Smooth muscle cell (in vitro differentiated cells): ENCODE measurements at regions not wholly inside any gene's neighbourhood (a gene's known extent, or its start where the extent isn't known, plus 50 kb on each side); places are given as distances from the start of the nearest gene placed in this dataset.
"Not testable (repeated sequence)": the region's sequence is repeated elsewhere in the genome, so short reads cannot be mapped to it uniquely, and the experiment has no call there.

Experiments used
- DNase-seq: peaks from one replicate; lab custom pipeline; 2025; ENCODE audit not compliant: unreplicated experiment; lab: John Stamatoyannopoulos, UW
- H2AFZ ChIP-seq: fragments of 200-600 bp; sonication (generic); 2 replicates; pipeline ENCODE4 v1.6.0; 2016; ENCODE audit warnings: antibody characterized with exemption, low read depth, mild to moderate bottlenecking
- H3F3A ChIP-seq: fragments of 200-600 bp; sonication (generic); 2 replicates; pipeline ENCODE4 v1.6.0; 2017; ENCODE audit warnings: antibody characterized with exemption, low read depth
- H3K27ac ChIP-seq: fragments of 200-600 bp; sonication (generic); 2 replicates; pipeline ENCODE4 v1.5.1; 2016; ENCODE audit warnings: low read depth, mild to moderate bottlenecking
- H3K27me3 ChIP-seq: fragments of 200-600 bp; sonication (generic); 2 replicates; pipeline ENCODE4 v1.6.1; 2016; ENCODE audit warnings: low read depth, mild to moderate bottlenecking
- H3K36me3 ChIP-seq: fragments of 200-600 bp; sonication (generic); 2 replicates; pipeline ENCODE4 v1.5.1; 2016; ENCODE audit warnings: low read depth
- H3K4me1 ChIP-seq: fragments of 200-600 bp; sonication (generic); 2 replicates; pipeline ENCODE4 v1.5.1; 2016; ENCODE audit warnings: low read depth
- H3K4me2 ChIP-seq: fragments of 200-600 bp; sonication (generic); 2 replicates; pipeline ENCODE4 v1.6.0; 2016; ENCODE audit warnings: mild to moderate bottlenecking
- H3K4me3 ChIP-seq: fragments of 200-600 bp; sonication (generic); 2 replicates; pipeline ENCODE4 v1.5.1; 2016; ENCODE audit warnings: mild to moderate bottlenecking
- H3K79me2 ChIP-seq: fragments of 200-600 bp; sonication (generic); 2 replicates; pipeline ENCODE4 v1.6.0; 2016; ENCODE audit warnings: low read depth, mild to moderate bottlenecking
- H3K9ac ChIP-seq: fragments of 200-600 bp; sonication (generic); 2 replicates; pipeline ENCODE4 v1.6.0; 2016; ENCODE audit warnings: low read depth
- H3K9me3 ChIP-seq: fragments of 200-600 bp; sonication (generic); replicated peaks from 2 replicates; pipeline ENCODE4 v1.5.1; 2016; ENCODE audit warnings: low read depth
- H4K20me1 ChIP-seq: fragments of 200-600 bp; sonication (generic); 2 replicates; pipeline ENCODE4 v1.6.0; 2016; ENCODE audit warnings: low read depth
- WGBS: methylation state at CpG from one replicate; pipeline ENCODE4 v1.1.7; 2016; ENCODE audit warnings: low lambda C conversion rate; 5-methylcytosine and 5-hydroxymethylcytosine counted together
- TF ChIP-seq, protein P1 (sequence below): fragments of 200-600 bp; sonication (generic); IDR thresholded peaks from 2 replicates; pipeline ENCODE4 v1.5.1; 2017; ENCODE audit warnings: borderline replicate concordance, mild to moderate bottlenecking, antibody characterized with exemption; ENCODE audit not compliant: insufficient read depth, poor library complexity, severe bottlenecking

DNA sequence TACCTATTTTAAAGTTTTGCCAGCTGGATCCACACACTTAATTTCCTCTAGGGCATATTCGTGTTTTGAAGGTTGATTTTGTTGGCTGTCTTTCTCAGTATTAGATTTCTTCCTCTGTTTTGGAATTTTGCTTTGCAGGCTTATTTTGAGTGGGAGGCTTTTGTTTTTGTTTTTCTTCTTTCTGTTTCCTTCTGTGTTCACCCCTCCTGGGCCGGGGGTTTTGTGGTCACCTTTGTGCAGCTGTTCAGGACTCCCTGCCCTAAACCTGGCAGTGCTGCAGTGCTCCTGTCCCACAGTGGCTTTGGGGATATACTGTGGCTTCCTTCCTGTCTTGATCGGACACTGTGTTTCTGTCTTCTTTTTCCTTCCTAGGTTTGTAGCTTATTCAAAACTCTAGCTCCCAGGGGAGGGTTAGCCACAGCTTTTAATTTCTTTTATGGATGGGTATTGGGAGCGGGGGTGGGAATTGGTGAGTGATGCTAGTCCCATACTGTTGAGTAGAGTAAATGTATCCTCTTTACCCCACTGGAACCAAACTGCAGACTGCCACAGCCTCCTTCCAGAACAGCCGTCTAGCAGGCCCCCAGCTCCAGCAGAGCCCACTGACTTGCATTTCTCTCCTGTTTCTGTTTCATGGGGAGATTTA, 228.7 kb upstream of the FZD8 start:
- Histone ChIP-seq H3K79me2 (no peaks in the 10 kb centered on the region), H2AFZ (peak overlapping the region; percentile 77), H3K9me3 (no peaks in the 10 kb centered on the region), H3K4me1 (peaks cover 13% of the 10 kb centered on the region), H3K4me2 (no peak overlapping the region), H3F3A (peaks cover 3% of the 10 kb centered on the region), H3K9ac (no peak overlapping the region), H3K27me3 (no peaks in the 10 kb centered on the region), H3K4me3 (no peak overlapping the region), H4K20me1 (no peaks in the 10 kb centered on the region), H3K36me3 (no peaks in the 10 kb centered on the region), H3K27ac (no peak overlapping the region)
- TF ChIP-seq, protein P1, sequence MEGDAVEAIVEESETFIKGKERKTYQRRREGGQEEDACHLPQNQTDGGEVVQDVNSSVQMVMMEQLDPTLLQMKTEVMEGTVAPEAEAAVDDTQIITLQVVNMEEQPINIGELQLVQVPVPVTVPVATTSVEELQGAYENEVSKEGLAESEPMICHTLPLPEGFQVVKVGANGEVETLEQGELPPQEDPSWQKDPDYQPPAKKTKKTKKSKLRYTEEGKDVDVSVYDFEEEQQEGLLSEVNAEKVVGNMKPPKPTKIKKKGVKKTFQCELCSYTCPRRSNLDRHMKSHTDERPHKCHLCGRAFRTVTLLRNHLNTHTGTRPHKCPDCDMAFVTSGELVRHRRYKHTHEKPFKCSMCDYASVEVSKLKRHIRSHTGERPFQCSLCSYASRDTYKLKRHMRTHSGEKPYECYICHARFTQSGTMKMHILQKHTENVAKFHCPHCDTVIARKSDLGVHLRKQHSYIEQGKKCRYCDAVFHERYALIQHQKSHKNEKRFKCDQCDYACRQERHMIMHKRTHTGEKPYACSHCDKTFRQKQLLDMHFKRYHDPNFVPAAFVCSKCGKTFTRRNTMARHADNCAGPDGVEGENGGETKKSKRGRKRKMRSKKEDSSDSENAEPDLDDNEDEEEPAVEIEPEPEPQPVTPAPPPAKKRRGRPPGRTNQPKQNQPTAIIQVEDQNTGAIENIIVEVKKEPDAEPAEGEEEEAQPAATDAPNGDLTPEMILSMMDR = no peak
- no peak for DNase-seq
- 79% methylated on average over 5 of the region's 5 CpGs for WGBS

DNA sequence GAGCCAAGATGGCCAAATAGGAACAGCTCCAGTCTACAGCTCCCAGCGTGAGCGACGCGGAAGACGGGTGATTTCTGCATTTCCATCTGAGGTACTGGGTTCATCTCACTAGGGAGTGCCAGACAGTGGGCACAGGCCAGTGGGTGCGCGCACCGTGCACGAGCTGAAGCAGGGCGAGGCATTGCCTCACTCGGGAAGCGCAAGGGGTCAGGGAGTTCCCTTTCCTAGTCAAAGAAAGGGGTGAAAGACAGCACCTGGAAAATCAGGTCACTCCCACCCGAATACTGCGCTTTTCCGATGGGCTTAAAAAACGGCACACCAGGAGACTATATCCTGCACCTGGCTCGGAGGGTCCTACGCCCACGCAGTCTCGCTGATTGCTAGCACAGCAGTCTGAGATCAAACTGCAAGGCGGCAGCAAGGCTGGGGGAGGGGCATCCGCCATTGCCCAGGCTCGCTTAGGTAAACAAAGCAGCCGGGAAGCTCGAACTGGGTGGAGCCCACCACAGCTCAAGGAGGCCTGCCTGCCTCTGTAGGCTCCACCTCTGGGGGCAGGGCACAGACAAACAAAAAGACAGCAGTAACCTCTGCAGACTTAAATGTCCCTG, 216.7 kb upstream of the FZD8 start:
- not testable (repeated sequence) for H3K9me3 ChIP-seq, H3K79me2 ChIP-seq, H3K27me3 ChIP-seq, H3K4me1 ChIP-seq, H4K20me1 ChIP-seq, H3K36me3 ChIP-seq, H3F3A ChIP-seq, H3K27ac ChIP-seq, DNase-seq, H3K9ac ChIP-seq
- WGBS = 33% methylated on average over 24 of the region's 25 CpGs
- Histone ChIP-seq H2AFZ (peak overlapping the region; percentile 62), H3K4me3 (peak overlapping the region; percentile 40), H3K4me2 (peak overlapping the region; percentile 68)

DNA sequence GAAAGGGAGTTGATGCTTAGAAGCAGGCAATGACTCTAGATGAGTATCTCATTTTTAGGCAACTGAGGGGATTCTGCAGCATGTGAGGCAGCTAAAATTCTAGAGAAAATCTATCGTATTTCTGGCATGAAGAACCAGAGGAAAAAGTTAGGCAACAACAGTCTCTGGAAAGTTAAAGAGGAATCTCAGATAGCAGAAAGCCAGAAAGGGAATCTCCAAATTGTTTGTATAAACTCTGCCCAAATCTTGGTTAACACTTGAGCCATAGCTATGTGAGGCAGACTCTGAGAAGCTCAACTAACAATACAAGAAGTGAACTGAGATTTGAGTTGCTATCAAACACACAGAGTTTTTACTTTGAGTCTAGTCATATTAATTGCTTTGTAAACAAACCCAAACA, 215.8 kb upstream of the FZD8 start:
- Histone ChIP-seq H3K4me1 (no peaks in the 10 kb centered on the region), H3F3A (peaks cover 5% of the 10 kb centered on the region), H2AFZ (peak overlapping the region; percentile 18), H3K36me3 (no peaks in the 10 kb centered on the region), H3K4me3 (no peak overlapping the region), H3K79me2 (no peaks in the 10 kb centered on the region), H3K4me2 (no peak overlapping the region), H4K20me1 (no peaks in the 10 kb centered on the region), H3K27ac (no peak overlapping the region), H3K9ac (no peak overlapping the region), H3K27me3 (no peaks in the 10 kb centered on the region), H3K9me3 (no peaks in the 10 kb centered on the region)
- 23% methylated on average over 1 of the region's 1 CpG for WGBS
- DNase-seq = no peak
- TF ChIP-seq, protein P1 = no peak

DNA sequence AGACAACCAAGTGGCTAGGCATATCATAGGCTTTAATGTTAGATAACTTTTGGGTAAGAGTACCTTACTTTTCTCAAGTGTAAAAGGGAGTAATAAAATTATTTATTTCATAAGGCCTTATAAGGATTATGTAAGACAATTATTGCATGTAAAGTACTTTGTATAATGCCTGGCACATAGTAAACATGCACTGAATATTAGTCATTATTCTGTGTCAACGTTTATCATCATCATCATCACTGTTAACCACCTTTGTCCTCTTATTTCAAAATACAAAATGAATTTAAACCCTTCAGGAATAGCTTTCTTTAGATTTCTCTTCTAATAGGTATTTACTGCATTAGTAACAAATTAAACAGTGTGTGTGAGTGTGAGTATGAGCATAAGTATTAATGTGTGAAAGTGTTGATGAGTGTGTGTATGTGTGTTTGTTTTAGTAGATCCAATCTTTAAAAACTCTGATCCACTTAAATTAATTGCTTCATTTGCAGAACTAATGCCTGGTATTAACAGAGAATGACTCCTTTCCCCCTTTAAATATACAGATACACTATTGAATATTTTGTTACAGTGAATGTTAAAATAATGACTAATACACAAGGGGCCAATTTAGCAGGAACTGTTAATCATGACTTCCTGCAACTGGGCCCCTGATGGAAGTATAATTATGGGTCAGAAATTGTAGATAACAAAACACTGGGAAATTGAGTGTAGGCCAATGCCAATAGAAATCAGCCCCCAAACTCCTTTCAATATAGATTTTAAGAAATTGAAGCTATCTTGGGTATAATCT, 213.3 kb upstream of the FZD8 start:
- Histone ChIP-seq H3K4me2 (no peak overlapping the region), H4K20me1 (no peaks in the 10 kb centered on the region), H3K9ac (no peak overlapping the region), H2AFZ (no peak overlapping the region), H3K4me3 (no peak overlapping the region), H3K79me2 (no peaks in the 10 kb centered on the region), H3F3A (peaks cover 5% of the 10 kb centered on the region), H3K27me3 (no peaks in the 10 kb centered on the region), H3K9me3 (no peaks in the 10 kb centered on the region), H3K27ac (no peak overlapping the region), H3K4me1 (no peaks in the 10 kb centered on the region), H3K36me3 (no peaks in the 10 kb centered on the region)
- WGBS = 73% methylated on average over 1 of the region's 1 CpG
- TF ChIP-seq, protein P1 = no peak
- DNase-seq = no peak
